ENCODE measurements at regions not wholly inside any gene's neighbourhood (a gene's known extent, or its start where the extent isn't known, plus 50 kb on each side); places are given as distances from the start of the nearest gene placed in this dataset.

DNA sequence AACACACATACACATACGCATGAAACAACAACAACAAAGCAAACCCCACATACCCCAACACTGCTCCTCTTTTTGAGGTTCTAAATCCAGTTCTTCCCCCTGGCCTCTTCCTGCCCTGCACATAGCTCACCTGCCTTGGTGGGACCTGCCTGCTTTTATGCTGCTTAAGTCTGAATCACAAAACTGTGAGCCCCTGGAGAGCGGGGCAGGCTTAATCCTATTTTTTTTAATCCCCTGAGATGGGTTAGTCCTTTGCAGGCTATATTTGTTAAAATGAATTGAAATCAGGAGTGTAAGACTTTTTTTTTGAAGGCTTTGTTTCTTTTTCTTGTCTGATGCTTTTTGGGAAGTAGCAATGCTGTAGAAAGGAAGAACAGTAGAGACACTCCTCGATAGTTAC lies 84.6 kb upstream of the MAX start:
- DNase-seq (ENCODE audit: low read depth) = no peak

DNA sequence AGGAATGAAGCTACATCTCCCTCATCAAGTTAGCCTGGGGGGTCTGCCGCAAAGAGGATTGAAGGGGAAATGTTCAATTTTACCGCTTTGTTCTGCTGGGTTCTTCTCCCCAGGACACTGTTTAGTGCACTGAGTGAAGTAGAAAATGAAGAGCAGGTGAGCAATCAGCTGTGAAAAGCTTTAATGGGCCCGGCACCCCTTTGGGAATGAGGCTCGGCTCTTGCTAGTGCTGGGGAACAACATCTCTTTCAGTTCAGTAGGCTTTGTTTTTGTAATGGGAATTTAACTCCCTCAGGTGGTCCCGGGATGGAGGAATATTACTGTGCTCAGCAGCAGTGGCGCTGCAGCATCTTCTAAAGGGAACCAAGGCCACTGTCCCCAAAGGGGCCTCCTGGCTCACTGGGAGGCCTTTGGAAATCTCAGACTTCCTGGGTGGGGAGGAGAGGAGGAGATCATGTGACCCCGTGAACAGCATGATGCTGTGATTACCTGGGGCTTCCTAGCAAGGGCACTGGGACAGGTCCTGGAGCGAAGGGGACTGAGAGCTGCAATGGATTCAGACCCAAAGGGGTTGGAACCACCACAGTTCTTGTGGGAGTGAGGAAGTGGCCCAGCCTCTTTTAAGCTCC lies 85.2 kb upstream of the MAX start:
- DNase-seq (ENCODE audit: low read depth) = no peak

DNA sequence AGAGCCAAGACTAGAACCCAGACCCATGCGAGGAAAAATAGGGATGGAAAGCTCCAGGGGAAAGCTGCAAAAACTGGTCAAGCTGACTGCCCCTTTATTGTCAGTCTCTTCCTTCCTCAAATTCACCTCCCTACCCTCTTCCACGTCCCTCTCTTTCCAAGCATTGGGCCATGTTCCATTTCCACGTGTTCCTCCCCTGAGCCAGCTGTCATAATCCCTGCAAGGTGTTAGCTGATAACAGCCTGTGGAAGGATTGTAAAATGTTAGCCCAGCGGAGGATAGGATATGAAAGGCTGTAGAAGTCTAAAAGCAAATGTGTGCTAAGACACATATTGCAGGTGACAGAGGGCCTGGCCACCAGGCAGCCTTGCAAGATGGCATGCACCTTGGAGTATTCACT lies 88.0 kb upstream of the MAX start:
- DNase-seq (ENCODE audit: low read depth) = no peak

DNA sequence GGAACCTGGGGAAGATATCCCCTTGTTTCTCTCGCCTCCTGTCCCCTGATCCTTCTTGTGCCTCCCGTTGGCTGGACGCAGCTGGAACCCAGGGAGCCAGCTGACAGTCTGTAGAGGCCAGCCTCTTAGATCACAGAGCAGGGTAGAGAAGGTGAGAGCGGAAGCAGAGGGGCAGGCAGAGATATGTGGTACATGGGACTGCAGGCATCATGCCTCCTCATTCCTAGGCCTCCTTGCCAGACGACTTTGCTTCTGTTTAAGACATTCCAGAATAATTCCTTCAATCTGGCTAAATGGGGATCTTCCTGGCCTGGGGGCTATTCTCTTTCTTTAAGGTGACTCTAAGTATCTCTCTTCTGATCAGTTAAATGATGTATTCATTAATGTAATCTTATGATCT lies 89.4 kb upstream of the MAX start:
- DNase-seq (ENCODE audit: low read depth) = no peak

DNA sequence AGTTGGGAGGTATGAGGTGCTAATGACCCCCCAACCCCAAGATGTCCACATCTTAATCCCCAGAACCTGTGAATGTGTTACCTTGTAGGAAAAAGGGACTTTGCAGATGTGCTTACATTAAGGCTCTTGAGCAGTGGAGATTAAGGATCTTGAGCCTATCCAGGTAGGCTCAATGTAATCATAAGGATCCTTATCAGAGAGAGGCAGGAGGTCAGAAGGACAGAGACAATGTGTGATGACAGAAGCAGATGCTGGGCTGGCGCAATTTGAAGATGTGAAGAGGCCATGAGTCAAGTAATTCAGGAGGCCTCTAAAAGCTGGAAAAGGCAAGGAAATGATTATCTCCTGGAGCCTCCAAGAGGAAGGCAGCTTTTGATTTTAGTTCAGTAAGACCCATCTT lies 90.4 kb upstream of the MAX start:
- DNase-seq (ENCODE audit: low read depth) = no peak

DNA sequence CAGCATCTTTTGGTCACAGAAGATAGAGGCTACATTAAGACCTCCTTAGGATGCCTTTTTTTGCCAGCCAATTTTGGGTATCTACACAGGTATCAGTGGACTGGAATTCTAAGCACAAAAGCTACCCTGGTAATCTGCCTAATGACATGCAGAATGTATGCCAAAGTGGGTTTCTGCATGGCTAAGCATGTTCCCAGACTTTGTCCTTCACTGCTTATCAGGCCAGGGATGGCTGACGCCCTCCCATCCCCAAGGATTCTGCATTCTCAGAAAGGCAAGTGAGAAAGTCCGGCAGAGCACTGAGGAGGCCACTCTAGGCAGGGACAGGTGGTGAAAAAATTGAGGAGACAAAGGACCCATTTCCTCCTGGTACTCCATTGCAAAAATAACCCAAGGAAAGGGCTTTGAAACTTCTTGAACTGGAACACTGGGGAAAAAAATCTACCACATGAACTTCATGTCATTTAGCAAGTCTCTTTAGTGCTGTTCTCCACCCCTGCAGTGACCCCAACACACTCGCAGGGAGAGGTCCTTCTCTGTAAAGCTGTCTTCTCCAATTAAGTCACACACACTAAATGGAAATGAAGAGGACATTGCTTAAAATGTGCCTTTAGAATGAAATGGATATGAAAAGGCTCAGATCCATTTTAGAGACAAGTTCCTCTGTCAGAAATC lies 91.7 kb upstream of the MAX start:
- DNase-seq (ENCODE audit: low read depth) = no peak

DNA sequence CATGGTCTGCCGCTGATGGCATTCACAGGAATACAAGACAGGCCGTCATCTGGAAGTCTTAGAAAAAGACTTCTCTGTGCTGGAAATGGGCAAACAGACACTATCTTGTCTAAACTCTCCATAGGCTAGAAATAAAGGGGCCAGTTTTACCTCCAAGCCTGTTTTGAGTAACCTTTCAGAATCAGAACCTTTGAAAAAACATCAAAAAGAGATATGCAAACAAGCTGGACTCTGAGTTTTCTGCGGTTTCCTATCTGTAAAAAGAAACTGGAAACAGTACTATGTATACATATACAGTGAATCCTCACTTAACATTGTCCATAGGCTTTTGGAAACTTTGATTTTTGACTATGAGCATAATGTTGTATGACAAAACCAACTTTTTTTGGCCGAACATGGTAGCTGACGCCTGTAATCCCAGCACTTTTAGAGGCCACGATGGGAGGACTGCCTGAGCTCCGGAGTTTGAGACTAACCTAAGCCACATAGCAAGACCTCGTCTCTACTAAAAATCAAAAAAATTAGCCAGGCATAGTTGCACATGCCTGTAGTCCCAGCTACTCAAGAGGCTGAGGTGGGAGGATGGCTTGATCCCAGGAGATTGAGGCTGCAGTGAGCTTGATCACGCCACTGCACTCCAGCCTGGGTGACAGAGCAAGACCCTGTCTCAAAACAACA lies 92.9 kb upstream of the MAX start:
- DNase-seq (ENCODE audit: low read depth) = no peak

DNA sequence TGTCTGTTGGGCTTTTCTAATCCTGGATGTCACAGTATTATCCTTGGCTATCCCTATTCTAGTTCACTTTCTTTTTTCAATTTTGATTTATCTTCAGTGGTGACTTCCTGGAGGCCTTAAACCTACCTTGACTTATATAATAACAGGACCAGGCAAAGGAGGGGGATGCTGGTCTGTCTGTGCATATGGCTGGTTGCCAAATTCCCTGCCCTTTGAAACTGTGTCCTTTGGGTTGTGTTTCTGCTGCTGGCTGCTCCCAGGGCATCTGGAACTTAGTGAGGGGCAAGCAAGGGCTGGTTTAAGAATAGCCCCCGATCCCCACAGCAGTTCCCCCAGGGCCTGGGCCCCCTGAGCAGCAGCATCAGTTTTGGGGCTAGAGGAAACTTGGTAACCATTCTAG lies 96.0 kb upstream of the MAX start:
- DNase-seq (ENCODE audit: low read depth) = no peak

DNA sequence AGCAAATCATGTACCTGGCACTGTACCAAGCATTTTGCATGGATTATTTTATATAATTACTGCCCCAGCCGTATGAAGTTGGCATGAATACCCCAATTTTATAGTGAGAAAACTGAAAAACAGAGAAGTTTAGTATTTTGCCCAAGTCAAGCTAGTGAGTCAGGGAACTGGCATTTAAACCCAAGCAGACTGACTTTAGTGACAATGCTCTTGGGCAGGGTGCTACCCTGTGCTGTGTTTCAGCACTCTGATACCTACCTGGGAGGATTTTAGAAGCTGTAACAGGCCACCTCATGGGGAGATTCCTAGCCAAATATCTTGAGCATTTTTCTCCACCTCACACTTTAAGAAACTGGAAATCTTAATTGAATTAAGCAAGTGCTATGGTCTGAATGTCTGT lies 98.1 kb upstream of the MAX start:
- no peak for DNase-seq (ENCODE audit: low read depth)

DNA sequence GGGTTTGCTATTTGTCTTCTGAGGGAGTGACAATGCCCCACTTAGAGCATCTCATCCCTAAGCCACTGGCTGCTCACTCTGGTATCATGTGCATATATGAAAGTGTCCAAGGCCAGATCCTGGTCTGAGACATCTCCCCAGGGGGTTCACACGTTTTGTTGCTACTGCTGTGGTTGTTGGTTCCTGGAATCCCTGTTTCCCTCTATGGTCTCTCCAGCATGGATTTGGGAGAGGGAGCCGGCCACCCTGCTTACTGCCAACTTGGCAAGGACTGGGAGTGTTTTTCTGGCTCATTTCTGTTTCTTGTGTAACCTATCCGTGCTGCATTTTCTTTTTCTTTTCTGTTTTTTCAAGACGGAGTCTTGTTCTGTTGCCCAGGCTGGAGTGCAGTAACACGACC lies 101.3 kb upstream of the MAX start:
- DNase-seq (ENCODE audit: low read depth) = no peak

DNA sequence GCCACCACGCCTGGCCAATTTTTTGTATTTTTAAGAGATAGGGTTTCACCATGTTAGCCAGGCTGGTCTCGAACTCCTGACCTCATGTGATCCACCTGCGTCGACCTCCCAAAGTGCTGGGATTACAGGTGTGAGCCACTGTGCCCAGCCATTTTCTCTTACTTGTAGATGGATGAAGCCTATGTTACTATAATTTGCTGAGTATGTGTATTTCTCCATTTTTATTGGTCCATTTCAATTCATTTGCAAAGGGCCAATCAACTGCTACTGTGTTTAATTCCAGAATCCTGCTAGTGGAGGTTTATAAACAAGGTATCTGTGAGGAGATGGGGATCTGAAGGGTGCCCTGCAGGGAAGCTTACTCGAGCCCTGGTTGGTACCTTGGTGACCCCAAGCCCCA lies 101.7 kb upstream of the MAX start:
- DNase-seq (ENCODE audit: low read depth) = no peak

DNA sequence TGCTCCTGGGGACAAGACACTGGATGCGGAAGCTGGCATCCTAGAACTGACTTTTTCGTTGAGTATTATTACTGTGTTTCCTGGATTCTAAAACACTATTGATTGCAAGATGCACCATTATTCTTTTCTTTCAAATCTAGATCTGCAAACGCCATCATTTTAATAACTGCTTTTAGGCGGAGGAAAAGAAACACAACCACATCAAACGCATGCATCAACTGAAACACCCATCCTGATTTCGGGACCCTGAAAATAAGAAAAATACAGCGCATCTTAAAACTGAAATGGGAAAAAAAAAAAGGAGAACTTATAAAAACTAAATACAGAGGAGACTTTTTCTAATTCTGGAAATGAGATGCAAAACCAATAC lies 103.7 kb upstream of the MAX start:
- no peak for DNase-seq (ENCODE audit: low read depth)

DNA sequence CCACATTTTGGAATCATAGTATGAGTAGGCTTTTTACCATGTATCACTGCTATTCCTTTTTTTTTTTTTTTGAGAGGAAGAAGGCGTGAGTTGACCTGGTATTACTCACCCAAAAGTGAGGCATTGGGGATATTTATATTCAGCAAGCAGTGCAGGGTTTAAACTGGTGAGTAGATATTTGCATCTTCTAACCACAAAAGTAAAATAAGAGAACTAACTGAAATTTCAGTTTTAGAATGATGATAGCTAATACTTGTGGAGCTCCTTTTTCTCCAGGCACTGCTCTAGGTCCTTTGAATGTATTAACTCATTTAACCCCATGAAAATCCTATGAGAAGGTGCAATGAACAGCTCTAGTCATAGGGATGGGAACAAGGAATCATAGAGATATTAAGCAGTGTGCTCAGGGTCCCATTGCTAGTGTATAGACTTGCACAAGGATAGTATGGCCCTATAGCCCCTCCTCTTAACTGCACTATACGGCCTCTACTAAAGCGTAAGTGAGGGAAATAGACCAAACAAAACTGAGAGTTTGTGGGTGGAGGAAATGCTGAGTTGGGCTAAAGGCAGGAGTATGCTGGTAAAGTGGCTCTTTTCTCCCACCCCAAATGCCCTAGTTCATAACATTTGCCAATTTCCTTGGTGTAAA lies 104.3 kb upstream of the MAX start:
- no peak for DNase-seq (ENCODE audit: low read depth)

DNA sequence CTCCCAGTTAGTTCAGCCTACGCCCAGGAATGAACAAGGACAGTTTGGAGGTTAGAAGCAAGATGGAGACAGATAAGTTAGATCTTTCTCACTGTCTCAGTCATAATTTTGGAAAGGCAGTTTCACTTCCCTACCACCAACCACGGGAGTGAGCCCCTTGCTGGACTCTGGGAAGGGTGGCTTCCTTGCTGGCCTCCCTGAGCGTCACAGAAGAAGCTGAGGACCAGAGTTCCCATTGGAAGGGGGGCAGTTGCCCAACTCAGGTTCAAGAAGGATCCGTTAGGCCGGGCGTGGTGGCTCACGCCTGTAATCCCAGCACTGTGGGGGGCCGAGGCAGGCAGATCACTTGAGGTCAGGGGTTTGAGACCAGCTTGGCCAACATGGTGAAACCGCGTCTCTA lies 106.2 kb upstream of the MAX start:
- DNase-seq (ENCODE audit: low read depth) = no peak

DNA sequence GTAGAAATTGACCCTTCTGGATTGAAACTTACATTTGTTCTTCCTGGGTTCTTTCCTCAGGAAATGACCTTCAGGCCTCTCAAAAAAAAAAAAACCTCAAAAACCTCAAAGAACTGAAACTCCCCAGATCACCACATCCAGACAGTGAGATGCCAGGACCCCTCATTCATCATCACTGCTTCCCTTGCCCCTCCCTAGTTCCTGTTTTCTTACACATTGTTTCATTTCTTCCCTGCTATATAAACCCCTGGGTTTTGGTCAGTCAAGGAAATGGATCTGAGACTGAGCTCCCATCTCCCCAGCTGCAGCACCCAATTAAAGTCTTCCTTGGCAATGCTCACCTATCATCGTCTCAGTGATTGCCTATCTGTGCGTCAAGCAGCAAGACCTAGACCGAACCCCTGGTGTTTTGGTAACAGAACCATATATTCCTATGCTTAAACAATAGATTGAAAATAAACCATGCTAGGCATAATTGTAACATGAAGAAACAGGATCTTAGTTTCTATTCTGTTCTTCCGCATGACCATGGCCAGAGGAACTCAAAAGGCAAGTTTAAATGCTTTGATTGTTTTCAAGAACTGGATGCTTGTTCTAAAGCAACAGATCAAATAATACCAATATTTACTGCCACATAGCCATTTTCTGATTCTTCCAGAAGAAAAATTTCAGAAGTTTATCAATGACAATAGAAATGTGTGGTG lies 108.0 kb upstream of the MAX start:
- DNase-seq (ENCODE audit: low read depth) = no peak

DNA sequence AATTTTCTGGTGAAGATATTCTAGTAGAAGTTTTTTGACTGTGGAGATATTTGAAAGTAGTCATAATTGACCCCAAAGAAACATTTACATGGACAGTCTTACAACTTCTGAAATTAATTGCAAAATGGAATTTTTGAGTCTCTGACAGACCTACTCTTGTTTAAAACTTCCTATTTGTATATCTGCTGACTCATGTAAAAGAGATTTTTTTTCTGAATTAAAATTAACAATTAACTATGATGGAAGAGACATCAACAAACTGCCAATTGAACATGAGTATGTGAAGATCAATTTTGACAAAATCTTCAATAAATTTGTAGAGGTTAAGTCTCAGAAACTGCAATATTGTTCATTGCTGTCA lies 108.5 kb upstream of the MAX start:
- DNase-seq (ENCODE audit: low read depth) = no peak

DNA sequence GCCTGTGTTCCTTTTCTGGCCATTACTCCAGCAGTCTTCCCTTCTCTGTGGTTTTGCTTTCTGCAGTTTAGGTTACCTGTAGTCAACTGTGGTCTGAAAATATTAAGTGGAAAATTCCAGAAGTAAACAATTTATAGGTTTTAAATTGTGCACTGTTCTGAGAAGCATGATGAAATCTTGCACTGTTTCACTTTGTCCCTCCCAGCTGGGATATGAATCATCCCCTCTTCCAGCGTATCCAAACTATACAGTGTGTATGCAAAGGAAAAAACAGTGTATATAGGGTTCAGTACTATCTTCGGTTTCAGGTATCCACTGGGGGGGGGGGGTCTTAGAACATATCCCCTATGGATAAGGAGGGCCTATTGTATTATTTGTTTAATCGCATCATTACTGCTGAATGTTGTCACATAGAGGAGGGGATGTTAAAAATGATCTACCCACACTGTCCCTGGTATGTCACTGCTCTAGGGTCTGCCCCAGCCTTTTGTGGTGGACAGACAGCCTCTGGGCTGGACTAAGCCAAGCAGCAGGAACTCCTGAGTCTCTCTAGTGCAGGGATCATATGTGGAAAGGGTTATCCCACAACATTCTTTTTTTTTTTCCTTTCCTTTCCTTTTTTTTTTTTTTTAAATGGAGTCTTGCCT lies 109.1 kb upstream of the MAX start:
- DNase-seq (ENCODE audit: low read depth) = no peak

DNA sequence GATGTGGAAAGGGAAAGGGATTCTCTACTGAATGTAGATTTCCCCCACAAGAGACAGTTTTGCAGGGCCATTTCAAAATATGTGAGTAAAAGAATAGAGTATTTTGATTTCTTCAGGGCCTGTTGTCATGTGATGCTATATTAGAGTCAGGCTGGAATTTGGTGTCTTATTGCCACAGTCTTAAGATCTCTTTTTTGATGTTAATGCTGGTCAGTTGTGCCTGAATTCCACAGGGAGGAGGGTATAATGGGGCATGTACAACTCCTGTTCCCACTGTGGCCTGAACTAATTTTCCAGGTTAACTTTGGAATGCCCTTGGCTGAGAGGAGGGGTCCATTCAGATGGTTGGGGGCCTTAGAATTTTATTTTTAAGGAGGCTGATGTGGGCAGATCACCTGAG lies 111.0 kb upstream of the MAX start:
- DNase-seq (ENCODE audit: low read depth) = no peak

DNA sequence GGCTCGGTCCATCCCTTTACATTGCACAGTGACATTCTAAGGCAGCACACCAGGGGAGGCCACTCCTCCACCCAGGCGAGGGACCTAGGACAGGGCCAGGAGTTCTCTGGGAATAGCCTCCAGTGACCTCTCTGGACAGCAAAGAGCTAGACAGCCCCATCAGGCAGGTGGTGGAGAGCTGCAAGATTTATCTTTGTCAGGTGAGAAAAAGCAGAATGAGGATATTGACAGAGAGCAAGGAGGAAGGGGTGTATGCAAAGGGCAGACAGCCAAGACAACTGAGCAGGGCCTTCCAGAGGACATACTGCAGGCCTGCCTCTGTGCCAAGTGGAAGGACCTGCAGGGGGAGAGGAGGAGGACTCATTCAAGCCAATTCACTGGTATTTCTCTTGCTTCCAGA lies 112.4 kb upstream of the MAX start:
- no peak for DNase-seq (ENCODE audit: low read depth)

DNA sequence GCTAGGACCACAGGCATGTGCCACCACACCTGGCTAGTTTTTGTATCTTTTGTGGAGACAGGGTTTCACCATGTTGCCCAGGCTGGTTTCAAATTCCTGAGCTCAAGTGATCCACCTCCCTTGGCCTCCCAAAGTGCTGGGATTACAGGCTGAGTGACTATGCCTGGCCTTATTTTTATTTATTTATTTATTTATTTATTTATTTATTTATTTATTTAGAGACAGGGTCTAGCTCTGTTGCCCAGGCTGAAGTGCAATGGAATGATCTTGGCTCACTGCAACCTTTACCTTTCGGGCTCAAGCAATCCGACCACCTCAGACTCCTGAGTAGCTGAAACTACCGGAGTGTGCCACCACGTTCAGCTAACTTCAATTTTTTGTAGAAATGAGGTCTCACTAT lies 117.0 kb upstream of the MAX start:
- no peak for DNase-seq (ENCODE audit: low read depth)

DNA sequence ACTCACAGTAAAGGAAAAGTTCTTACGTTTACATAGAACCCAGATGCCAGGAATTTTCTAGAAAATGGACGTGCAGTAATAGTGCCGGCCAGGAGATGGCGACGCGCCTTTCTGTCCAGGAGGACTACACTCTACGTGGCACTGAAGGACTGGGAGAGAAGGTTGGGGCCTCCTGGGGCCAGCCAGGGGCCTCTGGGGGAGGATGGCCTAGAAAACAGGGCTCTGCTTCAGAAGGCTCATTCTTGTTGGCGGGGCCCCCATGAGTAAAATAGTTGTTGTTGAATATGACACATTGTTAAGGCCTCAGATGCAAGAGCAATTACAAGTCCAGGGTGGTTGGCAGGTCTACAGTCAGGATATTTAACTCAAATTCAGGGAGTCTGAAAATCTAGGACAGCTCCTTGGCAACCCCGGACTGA lies 120.1 kb upstream of the MAX start:
- no peak for DNase-seq (ENCODE audit: low read depth)

DNA sequence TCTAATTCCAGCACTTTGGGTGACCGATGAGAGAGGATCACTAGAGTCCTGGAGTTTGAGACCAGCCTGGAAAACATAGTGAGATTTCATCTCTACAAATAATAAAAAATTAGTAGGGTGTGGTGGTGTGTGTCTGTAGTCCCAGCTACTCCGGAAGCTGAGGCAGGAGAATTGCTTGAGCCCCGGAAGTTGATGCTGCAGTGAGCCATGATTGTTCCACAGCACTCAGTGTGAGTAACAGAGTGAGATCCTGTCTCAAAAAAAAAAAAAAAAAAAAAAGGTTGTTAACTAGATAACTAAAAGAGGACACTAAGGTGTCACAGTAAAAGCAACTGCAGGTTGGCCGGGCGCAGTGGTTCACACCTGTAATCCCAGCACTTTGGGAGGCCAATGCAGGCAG lies 121.3 kb upstream of the MAX start:
- no peak for DNase-seq (ENCODE audit: low read depth)
